ENCODE measurements at regions not wholly inside any gene's neighbourhood (a gene's known extent, or its start where the extent isn't known, plus 50 kb on each side); places are given as distances from the start of the nearest gene placed in this dataset.
"Not testable (repeated sequence)": the region's sequence is repeated elsewhere in the genome, so short reads cannot be mapped to it uniquely, and the experiment has no call there.

DNA sequence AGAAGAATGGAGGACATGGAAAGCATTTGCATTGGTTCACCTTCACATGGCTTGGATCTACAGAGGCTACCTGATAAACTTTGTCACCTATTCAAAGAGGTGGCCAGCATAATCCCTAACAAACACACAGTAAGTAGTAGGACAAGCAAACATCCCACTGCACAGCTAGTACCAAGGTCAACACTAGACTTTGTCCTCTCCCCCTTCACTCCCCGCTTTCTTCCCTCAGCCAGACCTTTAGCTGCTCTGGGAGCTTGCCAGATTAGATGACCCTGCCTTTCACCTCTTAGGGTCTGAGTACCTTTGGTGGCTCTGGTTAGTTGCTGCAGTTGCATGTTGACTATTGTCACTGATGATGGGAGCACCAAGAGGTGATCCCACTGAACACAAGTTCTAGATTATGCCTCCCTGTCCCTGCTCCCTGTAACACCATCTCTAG is 211.3 kb downstream of the CCDC74A start:
- TF ChIP-seq, protein P1, sequence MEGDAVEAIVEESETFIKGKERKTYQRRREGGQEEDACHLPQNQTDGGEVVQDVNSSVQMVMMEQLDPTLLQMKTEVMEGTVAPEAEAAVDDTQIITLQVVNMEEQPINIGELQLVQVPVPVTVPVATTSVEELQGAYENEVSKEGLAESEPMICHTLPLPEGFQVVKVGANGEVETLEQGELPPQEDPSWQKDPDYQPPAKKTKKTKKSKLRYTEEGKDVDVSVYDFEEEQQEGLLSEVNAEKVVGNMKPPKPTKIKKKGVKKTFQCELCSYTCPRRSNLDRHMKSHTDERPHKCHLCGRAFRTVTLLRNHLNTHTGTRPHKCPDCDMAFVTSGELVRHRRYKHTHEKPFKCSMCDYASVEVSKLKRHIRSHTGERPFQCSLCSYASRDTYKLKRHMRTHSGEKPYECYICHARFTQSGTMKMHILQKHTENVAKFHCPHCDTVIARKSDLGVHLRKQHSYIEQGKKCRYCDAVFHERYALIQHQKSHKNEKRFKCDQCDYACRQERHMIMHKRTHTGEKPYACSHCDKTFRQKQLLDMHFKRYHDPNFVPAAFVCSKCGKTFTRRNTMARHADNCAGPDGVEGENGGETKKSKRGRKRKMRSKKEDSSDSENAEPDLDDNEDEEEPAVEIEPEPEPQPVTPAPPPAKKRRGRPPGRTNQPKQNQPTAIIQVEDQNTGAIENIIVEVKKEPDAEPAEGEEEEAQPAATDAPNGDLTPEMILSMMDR (IDR thresholded peaks at IDR 0.05) = not testable (repeated sequence)
- not testable (repeated sequence) for TF ChIP-seq PHF8 (IDR thresholded peaks at IDR 0.05; ENCODE audit: borderline replicate concordance, low read depth); JUNB (IDR thresholded peaks at IDR 0.05)
- TF ChIP-seq, protein P2, sequence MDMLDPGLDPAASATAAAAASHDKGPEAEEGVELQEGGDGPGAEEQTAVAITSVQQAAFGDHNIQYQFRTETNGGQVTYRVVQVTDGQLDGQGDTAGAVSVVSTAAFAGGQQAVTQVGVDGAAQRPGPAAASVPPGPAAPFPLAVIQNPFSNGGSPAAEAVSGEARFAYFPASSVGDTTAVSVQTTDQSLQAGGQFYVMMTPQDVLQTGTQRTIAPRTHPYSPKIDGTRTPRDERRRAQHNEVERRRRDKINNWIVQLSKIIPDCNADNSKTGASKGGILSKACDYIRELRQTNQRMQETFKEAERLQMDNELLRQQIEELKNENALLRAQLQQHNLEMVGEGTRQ (IDR thresholded peaks at IDR 0.05) = not testable (repeated sequence)

Measured in A549 (cell line).